ENCODE measurements at regions not wholly inside any gene's neighbourhood (a gene's known extent, or its start where the extent isn't known, plus 50 kb on each side); places are given as distances from the start of the nearest gene placed in this dataset.

GRCh38 chr6:22896696-22897095 lies 327.3 kb downstream of the HDGFL1 start:
- DNase-seq, result no peak
- Histone ChIP-seq H3K36me3 (replicated peaks) (no peaks in the 10 kb centered on the region), H3K27ac (no peak overlapping the region), H3K27me3 (replicated peaks) (no peaks in the 10 kb centered on the region), H3K4me3 (ENCODE audit: low read depth, low read length) (no peak overlapping the region)
- TF ChIP-seq CTCF (IDR thresholded peaks at IDR 0.05; ENCODE audit: low read depth, low read length, missing control alignments), result no peak
- in situ Hi-C loops (cut with HindIII; ENCODE audit: low pct_ligation_motif_present, low sequenced_read_pairs), result no loop called here

GRCh38 chr6:22899426-22899825 lies 330.1 kb downstream of the HDGFL1 start:
- Histone ChIP-seq H3K4me3 (ENCODE audit: low read depth, low read length) (no peak overlapping the region), H3K27me3 (replicated peaks) (no peaks in the 10 kb centered on the region), H3K36me3 (replicated peaks) (no peaks in the 10 kb centered on the region), H3K27ac (no peak overlapping the region)
- in situ Hi-C loops (cut with HindIII; ENCODE audit: low pct_ligation_motif_present, low sequenced_read_pairs), result no loop called here
- no peak for TF ChIP-seq CTCF (IDR thresholded peaks at IDR 0.05; ENCODE audit: low read depth, low read length, missing control alignments)
- no peak for DNase-seq

GRCh38 chr6:22903826-22904225 lies 334.5 kb downstream of the HDGFL1 start:
- Histone ChIP-seq H3K27me3 (replicated peaks) (no peaks in the 10 kb centered on the region), H3K27ac (no peak overlapping the region), H3K4me3 (ENCODE audit: low read depth, low read length) (no peak overlapping the region), H3K36me3 (replicated peaks) (no peaks in the 10 kb centered on the region)
- in situ Hi-C loops (cut with HindIII; ENCODE audit: low pct_ligation_motif_present, low sequenced_read_pairs), result no loop called here
- TF ChIP-seq CTCF (IDR thresholded peaks at IDR 0.05; ENCODE audit: low read depth, low read length, missing control alignments), result no peak
- no peak for DNase-seq

- Histone ChIP-seq H3K27me3 (replicated peaks) (no peaks in the 10 kb centered on the region), H3K36me3 (replicated peaks) (no peaks in the 10 kb centered on the region), H3K27ac (no peak overlapping the region), H3K4me3 (ENCODE audit: low read depth, low read length) (no peak overlapping the region)
- no peak for DNase-seq
- in situ Hi-C loops (cut with HindIII; ENCODE audit: low pct_ligation_motif_present, low sequenced_read_pairs), result no loop called here
- no peak for TF ChIP-seq CTCF (IDR thresholded peaks at IDR 0.05; ENCODE audit: low read depth, low read length, missing control alignments)
Observed at GRCh38 chr6:22904431-22904830, 335.1 kb downstream of the HDGFL1 start.

- TF ChIP-seq CTCF (IDR thresholded peaks at IDR 0.05; ENCODE audit: low read depth, low read length, missing control alignments), result peak; percentile 61
- in situ Hi-C loops (cut with HindIII; ENCODE audit: low pct_ligation_motif_present, low sequenced_read_pairs), result no loop called here
- no peak overlapping the region for H3K4me3 ChIP-seq (ENCODE audit: low read depth, low read length)
- peak; percentile 7 for DNase-seq
- no peak overlapping the region for H3K27ac ChIP-seq
- no peaks in the 10 kb centered on the region for H3K27me3 ChIP-seq (replicated peaks)
- H3K36me3 ChIP-seq (replicated peaks), result no peaks in the 10 kb centered on the region
Observed at GRCh38 chr6:22906091-22906549, 336.8 kb downstream of the HDGFL1 start.

- no peak for TF ChIP-seq CTCF (IDR thresholded peaks at IDR 0.05; ENCODE audit: low read depth, low read length, missing control alignments)
- DNase-seq, result no peak
Observed at GRCh38 chr6:22907085-22907484, 337.7 kb downstream of the HDGFL1 start.

More at GRCh38 chr6:22907085-22907484, 337.7 kb downstream of the HDGFL1 start:
- H3K36me3 ChIP-seq (replicated peaks), result no peaks in the 10 kb centered on the region
- no peak overlapping the region for H3K4me3 ChIP-seq (ENCODE audit: low read depth, low read length)
- H3K27ac ChIP-seq, result no peak overlapping the region
- in situ Hi-C loops (cut with HindIII; ENCODE audit: low pct_ligation_motif_present, low sequenced_read_pairs), result no loop called here
- H3K27me3 ChIP-seq (replicated peaks), result no peaks in the 10 kb centered on the region
